HCT116 (cell line): ENCODE measurements at regions not wholly inside any gene's neighbourhood (a gene's known extent, or its start where the extent isn't known, plus 50 kb on each side); places are given as distances from the start of the nearest gene placed in this dataset.

ENCODE experiments used
- ATAC-seq: fragments of 200-7000 bp; cut with Tn5 transposase; 2 replicates; pipeline ENCODE4 v1.9.1; 2020; ENCODE audit warnings: mild to moderate bottlenecking, moderate library complexity
- BruUV-seq: library from RNA; stranded (reverse); fragments of 400-500 nt; replicated peaks from 2 replicates; lab custom pipeline; 2021; lab: Mats Ljungman, UMichigan
- CTCF ChIA-PET: fragments of 300-600 bp; sonication (Branson Sonifier 250); formaldehyde crosslinking; loops from one replicate; lab custom pipeline; 2021; ENCODE audit warnings: antibody characterized with exemption; lab: Charles Lee
- POLR2A ChIA-PET: fragments of 300-600, 350-600 bp; sonication (Branson Sonifier 250); formaldehyde crosslinking; loops from one replicate; lab custom pipeline; 2021; ENCODE audit warnings: antibody characterized with exemption; lab: Charles Lee
- RAD21 ChIA-PET, 2 experiments: fragments of 300-600 bp; sonication (Branson Sonifier 250); formaldehyde crosslinking; loops; one replicate each; lab custom pipeline; 2023; ENCODE audit warnings: low total read pairs in 2 of 2; ENCODE audit not compliant: uncharacterized antibody in 2 of 2, unreplicated experiment in 2 of 2, low non-redundant PET in 1 of 2; lab: Charles Lee
- DNase-seq: peaks from one replicate; pipeline ENCODE4 v3.0.0-alpha.2; 2010; ENCODE audit warnings: low read depth, low spot score
- H2AFZ ChIP-seq: fragments of 200-600 bp; shearing (Covaris generic), sonication (generic); 2 replicates; pipeline ENCODE4 v1.6.1; 2017; ENCODE audit warnings: low read depth, mixed run types, mixed read lengths, antibody characterized with exemption, low read length; ENCODE audit not compliant: poor library complexity, severe bottlenecking
- H3K27ac ChIP-seq: 2 replicates; pipeline ENCODE4 v1.5.1; 2012; ENCODE audit warnings: low read depth, low read length
- H3K27me3 ChIP-seq: fragments of 200-600 bp; sonication (generic); 2 replicates; pipeline ENCODE4 v1.6.1; 2016; ENCODE audit warnings: mixed run types, low read length, mixed read lengths; ENCODE audit not compliant: insufficient read depth
- H3K36me3 ChIP-seq, 2 experiments: fragments of 200-500 bp in 1 of 2; fragments of 200-600 bp in 1 of 2; sonication (Bioruptor generic) in 1 of 2; sonication (generic) in 1 of 2; 2 replicates each; pipeline versions ENCODE4 v1.5.1 to v1.6.1; 2014 to 2016; ENCODE audit warnings: low read length in 2 of 2, inconsistent platforms in 1 of 2, mixed read lengths in 1 of 2, mixed run types in 1 of 2; ENCODE audit not compliant: insufficient read depth in 2 of 2, control insufficient read depth in 1 of 2
- H3K4me1 ChIP-seq, 2 experiments: fragments of 200-600 bp in 1 of 2; sonication (generic) in 1 of 2; 2 replicates each; pipeline versions ENCODE4 v1.5.1 to v1.6.1; 2012 to 2017; ENCODE audit warnings: low read length in 2 of 2, inconsistent platforms in 1 of 2, mild to moderate bottlenecking in 1 of 2, mixed read lengths in 1 of 2, mixed run types in 1 of 2, moderate library complexity in 1 of 2; ENCODE audit not compliant: insufficient read depth in 2 of 2, control insufficient read depth in 1 of 2
- H3K4me2 ChIP-seq: fragments of 200-600 bp; sonication (generic); 2 replicates; pipeline ENCODE4 v1.6.1; 2017; ENCODE audit warnings: mixed run types, low read length, mixed read lengths
- H3K4me3 ChIP-seq, 2 experiments: fragments of 200-600 bp in 1 of 2; sonication (generic) in 1 of 2; replicated peaks in 1 of 2; 2 replicates each; pipeline ENCODE4 v1.5.1; 2011 to 2016; ENCODE audit warnings: low read length in 2 of 2, control low read depth in 1 of 2, low read depth in 1 of 2, mild to moderate bottlenecking in 1 of 2, mixed read lengths in 1 of 2, mixed run types in 1 of 2
- H3K79me2 ChIP-seq: fragments of 200-600 bp; sonication (generic); 2 replicates; pipeline ENCODE4 v1.6.1; 2017; ENCODE audit warnings: mild to moderate bottlenecking, mixed run types, low read length, moderate library complexity, mixed read lengths; ENCODE audit not compliant: insufficient read depth
- H3K9ac ChIP-seq: fragments of 200-600 bp; sonication (generic); 2 replicates; pipeline ENCODE4 v1.6.1; 2016; ENCODE audit warnings: low read length, mixed read lengths
- H3K9me2 ChIP-seq: fragments of 200-600 bp; sonication (generic), shearing (Covaris generic); 2 replicates; pipeline ENCODE4 v1.6.1; 2017; ENCODE audit warnings: mixed run types, mild to moderate bottlenecking, moderate library complexity; ENCODE audit not compliant: insufficient read depth
- H3K9me3 ChIP-seq, 2 experiments: fragments of 200-500 bp in 1 of 2; fragments of 200-600 bp in 1 of 2; sonication (Bioruptor generic) in 1 of 2; sonication (generic) in 1 of 2; 2 replicates each; pipeline ENCODE4 v1.6.1; 2014 to 2017; ENCODE audit warnings: low read length in 2 of 2, mixed read lengths in 2 of 2, inconsistent platforms in 1 of 2, low read depth in 1 of 2, mild to moderate bottlenecking in 1 of 2, mixed run types in 1 of 2, moderate library complexity in 1 of 2; ENCODE audit not compliant: control insufficient read depth in 1 of 2, insufficient read depth in 1 of 2
- H4K20me1 ChIP-seq: fragments of 200-600 bp; sonication (generic), shearing (Covaris generic); 2 replicates; pipeline ENCODE4 v1.6.1; 2017; ENCODE audit warnings: mixed run types, mild to moderate bottlenecking, moderate library complexity; ENCODE audit not compliant: insufficient read depth
- CBX3 ChIP-seq: IDR thresholded peaks from 2 replicates; pipeline ENCODE4 v1.6.1; 2012; ENCODE audit warnings: low read depth
- CEBPB ChIP-seq: IDR thresholded peaks from 2 replicates; pipeline ENCODE4 v1.6.1; 2012; ENCODE audit warnings: low read depth
- EGR1 ChIP-seq: IDR thresholded peaks from 2 replicates; pipeline ENCODE4 v1.6.1; 2012; ENCODE audit warnings: low read depth
- EZH2phosphoT487 ChIP-seq: fragments of 200-600 bp; IDR thresholded peaks from 2 replicates; pipeline ENCODE4 v1.6.1; 2018; ENCODE audit warnings: antibody characterized with exemption, borderline replicate concordance
- JUND ChIP-seq: IDR thresholded peaks from 2 replicates; pipeline ENCODE4 v1.6.1; 2012
- POLR2AphosphoS5 ChIP-seq: IDR thresholded peaks from 2 replicates; pipeline ENCODE4 v1.6.1; 2011; ENCODE audit warnings: mild to moderate bottlenecking, low read depth, low read length, moderate library complexity
- SIN3A ChIP-seq: IDR thresholded peaks from 2 replicates; pipeline ENCODE4 v1.6.1; 2012; ENCODE audit warnings: low read depth
- SP1 ChIP-seq: IDR thresholded peaks from 2 replicates; pipeline ENCODE4 v1.6.1; 2012; ENCODE audit warnings: low read depth
- SRF ChIP-seq: IDR thresholded peaks from 2 replicates; pipeline ENCODE4 v1.6.1; 2012; ENCODE audit warnings: low read depth
- YY1 ChIP-seq: IDR thresholded peaks from 2 replicates; pipeline ENCODE4 v1.6.1; 2011; ENCODE audit warnings: low read length, low read depth, moderate library complexity, mild to moderate bottlenecking; ENCODE audit not compliant: insufficient replicate concordance; ENCODE audit errors: extremely low read depth
- ZFX ChIP-seq: fragments of 450-650 bp; IDR thresholded peaks from 2 replicates; pipeline ENCODE4 v1.6.1; 2017
- ZNF274 ChIP-seq: fragments of 200-500 bp; sonication (Bioruptor generic); IDR thresholded peaks from 2 replicates; pipeline ENCODE4 v1.6.1; 2014; ENCODE audit warnings: mild to moderate bottlenecking, low read depth, low read length, inconsistent platforms
- intact Hi-C: fragments of 100-400 bp; cut with micrococcal nuclease; formaldehyde crosslinking; loops from 2 replicates; pipeline ENCODE4 v1.10.0; 2022
- TF ChIP-seq, protein P1 (sequence below): IDR thresholded peaks from 2 replicates; pipeline ENCODE4 v1.6.1; 2012
- TF ChIP-seq, protein P2 (sequence below): IDR thresholded peaks from 2 replicates; pipeline ENCODE4 v1.6.1; 2011; ENCODE audit warnings: mild to moderate bottlenecking, low read length, moderate library complexity; ENCODE audit not compliant: insufficient replicate concordance; ENCODE audit errors: extremely low read depth
- TF ChIP-seq, protein P3 (sequence below), 3 experiments: fragments of 200-600 bp in 1 of 3; sonication (generic) in 1 of 3; IDR thresholded peaks in 2 of 3; conservative IDR thresholded peaks in 1 of 3; 2 replicates each; pipeline ENCODE4 v1.5.1; 2012 to 2017; ENCODE audit warnings: low read depth in 2 of 3, low read length in 2 of 3, antibody characterized with exemption in 1 of 3, borderline replicate concordance in 1 of 3, control low read depth in 1 of 3, mild to moderate bottlenecking in 1 of 3, mixed read lengths in 1 of 3, mixed run types in 1 of 3, moderate library complexity in 1 of 3; ENCODE audit not compliant: insufficient read depth in 1 of 3

DNA sequence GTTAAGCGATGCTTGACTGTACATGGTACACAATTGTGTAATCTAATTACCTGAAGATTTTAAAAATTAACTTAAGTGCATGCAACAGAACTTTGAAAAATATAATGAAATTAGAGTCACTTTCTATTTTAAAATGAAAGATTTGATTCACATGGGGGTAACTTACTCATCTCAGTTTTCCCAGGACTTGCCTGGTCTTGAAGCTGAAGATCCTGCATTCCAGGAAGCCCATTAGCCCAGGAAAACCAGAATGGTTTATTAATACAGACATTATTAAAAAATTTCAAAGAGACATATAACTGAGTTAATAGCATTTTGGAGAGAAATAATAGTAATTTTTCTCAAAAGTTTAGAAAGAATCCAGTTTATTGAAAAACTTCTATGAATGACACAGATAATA is 190.6 kb downstream of the SIM1 start:
- CTCF ChIA-PET, result no interaction called here
- POLR2A ChIA-PET, result no interaction called here
- Histone ChIP-seq H3K9ac (no peak overlapping the region), H3K9me3 (no peaks in the 10 kb centered on the region), H3K9me2 (no peaks in the 10 kb centered on the region), H3K79me2 (no peaks in the 10 kb centered on the region), H3K36me3 (no peaks in the 10 kb centered on the region), H4K20me1 (no peaks in the 10 kb centered on the region), H3K27ac (no peak overlapping the region), H3K4me1 (no peaks in the 10 kb centered on the region), H3K4me2 (no peak overlapping the region), H3K4me3 (no peak overlapping the region), H3K27me3 (no peaks in the 10 kb centered on the region), H2AFZ (peak overlapping the region; percentile 16)
- TF ChIP-seq POLR2AphosphoS5 (no peak), SRF (no peak), JUND (no peak), CEBPB (no peak)
- TF ChIP-seq, protein P1, sequence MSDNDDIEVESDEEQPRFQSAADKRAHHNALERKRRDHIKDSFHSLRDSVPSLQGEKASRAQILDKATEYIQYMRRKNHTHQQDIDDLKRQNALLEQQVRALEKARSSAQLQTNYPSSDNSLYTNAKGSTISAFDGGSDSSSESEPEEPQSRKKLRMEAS, result no peak
- TF ChIP-seq, protein P2, sequence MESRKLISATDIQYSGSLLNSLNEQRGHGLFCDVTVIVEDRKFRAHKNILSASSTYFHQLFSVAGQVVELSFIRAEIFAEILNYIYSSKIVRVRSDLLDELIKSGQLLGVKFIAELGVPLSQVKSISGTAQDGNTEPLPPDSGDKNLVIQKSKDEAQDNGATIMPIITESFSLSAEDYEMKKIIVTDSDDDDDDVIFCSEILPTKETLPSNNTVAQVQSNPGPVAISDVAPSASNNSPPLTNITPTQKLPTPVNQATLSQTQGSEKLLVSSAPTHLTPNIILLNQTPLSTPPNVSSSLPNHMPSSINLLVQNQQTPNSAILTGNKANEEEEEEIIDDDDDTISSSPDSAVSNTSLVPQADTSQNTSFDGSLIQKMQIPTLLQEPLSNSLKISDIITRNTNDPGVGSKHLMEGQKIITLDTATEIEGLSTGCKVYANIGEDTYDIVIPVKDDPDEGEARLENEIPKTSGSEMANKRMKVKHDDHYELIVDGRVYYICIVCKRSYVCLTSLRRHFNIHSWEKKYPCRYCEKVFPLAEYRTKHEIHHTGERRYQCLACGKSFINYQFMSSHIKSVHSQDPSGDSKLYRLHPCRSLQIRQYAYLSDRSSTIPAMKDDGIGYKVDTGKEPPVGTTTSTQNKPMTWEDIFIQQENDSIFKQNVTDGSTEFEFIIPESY, result no peak
- ATAC-seq, result no peak
- DNase-seq, result no peak
- intact Hi-C loops, result no loop called here
- RAD21 ChIA-PET, result no interaction called here
- no TSS peak for BruUV-seq

DNA sequence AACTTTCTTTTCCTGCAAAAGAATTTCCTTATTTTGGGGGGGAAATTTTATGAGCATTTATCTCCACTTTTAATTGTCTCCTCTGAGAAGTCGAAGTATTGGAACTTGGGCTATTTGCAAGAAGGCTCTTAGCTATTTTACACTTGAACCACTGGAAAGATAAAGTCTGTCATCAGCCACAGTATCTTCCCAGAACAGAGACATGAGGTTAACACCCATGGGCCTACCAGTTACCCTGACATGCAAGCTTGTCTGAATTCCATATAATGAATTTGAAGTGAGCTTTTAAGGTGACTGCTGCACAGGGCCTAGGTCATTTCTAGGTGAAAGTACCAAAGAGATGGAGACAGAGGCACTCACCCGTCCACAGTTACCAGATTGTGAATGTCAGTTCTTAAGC is 193.1 kb downstream of the SIM1 start:
- ChIA-PET RAD21 (no interaction called here), CTCF (no interaction called here)
- TF ChIP-seq SIN3A (no peak), EZH2phosphoT487 (no peak), ZNF274 (no peak), SP1 (no peak), CBX3 (no peak), ZFX (no peak), SRF (no peak), EGR1 (no peak), YY1 (no peak)
- TF ChIP-seq, protein P3, sequence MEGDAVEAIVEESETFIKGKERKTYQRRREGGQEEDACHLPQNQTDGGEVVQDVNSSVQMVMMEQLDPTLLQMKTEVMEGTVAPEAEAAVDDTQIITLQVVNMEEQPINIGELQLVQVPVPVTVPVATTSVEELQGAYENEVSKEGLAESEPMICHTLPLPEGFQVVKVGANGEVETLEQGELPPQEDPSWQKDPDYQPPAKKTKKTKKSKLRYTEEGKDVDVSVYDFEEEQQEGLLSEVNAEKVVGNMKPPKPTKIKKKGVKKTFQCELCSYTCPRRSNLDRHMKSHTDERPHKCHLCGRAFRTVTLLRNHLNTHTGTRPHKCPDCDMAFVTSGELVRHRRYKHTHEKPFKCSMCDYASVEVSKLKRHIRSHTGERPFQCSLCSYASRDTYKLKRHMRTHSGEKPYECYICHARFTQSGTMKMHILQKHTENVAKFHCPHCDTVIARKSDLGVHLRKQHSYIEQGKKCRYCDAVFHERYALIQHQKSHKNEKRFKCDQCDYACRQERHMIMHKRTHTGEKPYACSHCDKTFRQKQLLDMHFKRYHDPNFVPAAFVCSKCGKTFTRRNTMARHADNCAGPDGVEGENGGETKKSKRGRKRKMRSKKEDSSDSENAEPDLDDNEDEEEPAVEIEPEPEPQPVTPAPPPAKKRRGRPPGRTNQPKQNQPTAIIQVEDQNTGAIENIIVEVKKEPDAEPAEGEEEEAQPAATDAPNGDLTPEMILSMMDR (IDR thresholded peaks at IDR 0.05 in 2 of 3, conservative IDR thresholded peaks at IDR 0.05 in 1 of 3; ENCODE audit: borderline replicate concordance in 1 of 3, insufficient read depth in 1 of 3, low read depth in 2 of 3, low read length in 2 of 3), result no peak
- TF ChIP-seq, protein P1, result no peak
- TF ChIP-seq, protein P2, result no peak

More for the DNA sequence above, 193.1 kb downstream of the SIM1 start:
- Histone ChIP-seq H3K79me2 (no peaks in the 10 kb centered on the region), H3K4me2 (no peak overlapping the region), H2AFZ (no peak overlapping the region), H3K9me3 (no peaks in the 10 kb centered on the region), H3K4me1 (no peaks in the 10 kb centered on the region), H3K27ac (no peak overlapping the region), H3K27me3 (no peaks in the 10 kb centered on the region), H3K9ac (no peak overlapping the region), H4K20me1 (no peaks in the 10 kb centered on the region), H3K9me2 (no peaks in the 10 kb centered on the region), H3K4me3 (no peak overlapping the region), H3K36me3 (no peaks in the 10 kb centered on the region)
- DNase-seq (no peak), ATAC-seq (no peak)
- intact Hi-C loops, result no loop called here
- POLR2A ChIA-PET, result no interaction called here
- BruUV-seq, result no TSS peak
